ENCODE measurements at regions not wholly inside any gene's neighbourhood (a gene's known extent, or its start where the extent isn't known, plus 50 kb on each side); places are given as distances from the start of the nearest gene placed in this dataset.

DNA sequence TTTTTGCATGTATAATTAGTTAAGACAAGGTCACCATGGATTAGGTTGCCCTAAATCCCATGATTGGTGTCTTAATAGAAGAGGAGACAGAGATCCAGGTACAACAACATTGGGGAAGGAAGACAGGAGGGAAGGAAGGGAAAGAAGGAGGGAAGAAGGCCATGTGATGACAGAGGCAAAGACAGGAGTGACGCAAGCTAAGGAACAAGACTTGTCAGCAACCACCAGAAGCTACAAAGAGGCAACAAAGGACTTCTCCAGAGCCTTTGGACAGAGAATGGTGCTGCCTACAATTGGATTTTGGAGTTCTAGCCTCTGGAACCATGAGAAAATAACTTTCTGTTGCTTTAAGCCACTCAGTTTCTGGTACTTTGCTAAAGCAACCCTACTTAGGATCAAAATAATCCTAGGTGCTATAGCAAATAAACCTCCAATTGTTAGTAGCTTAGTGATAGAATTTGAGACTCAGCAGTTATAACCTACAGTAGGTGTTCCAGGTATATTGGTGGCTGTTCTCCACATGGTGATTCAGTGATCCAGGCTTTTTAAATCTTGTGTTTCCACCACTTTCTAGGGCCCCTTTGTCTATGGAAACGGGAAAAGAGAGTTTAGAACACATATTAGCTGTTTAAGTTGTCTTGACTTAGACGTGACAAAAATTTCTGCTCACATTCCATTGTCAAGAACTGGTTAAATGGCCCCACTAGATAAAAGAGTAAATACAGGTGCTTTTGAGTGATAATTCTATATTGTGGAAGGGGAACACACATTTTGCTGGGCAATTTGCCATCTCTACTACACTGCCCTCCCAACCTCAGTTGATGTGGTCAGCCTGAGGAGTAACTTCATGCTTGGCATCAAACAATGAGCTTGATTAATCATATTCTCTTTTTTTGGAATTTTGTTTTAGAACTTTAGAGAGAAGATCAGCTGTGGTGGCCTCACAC, 70.5 kb upstream of the SP4 start:
- DNase-seq: no peak

DNA sequence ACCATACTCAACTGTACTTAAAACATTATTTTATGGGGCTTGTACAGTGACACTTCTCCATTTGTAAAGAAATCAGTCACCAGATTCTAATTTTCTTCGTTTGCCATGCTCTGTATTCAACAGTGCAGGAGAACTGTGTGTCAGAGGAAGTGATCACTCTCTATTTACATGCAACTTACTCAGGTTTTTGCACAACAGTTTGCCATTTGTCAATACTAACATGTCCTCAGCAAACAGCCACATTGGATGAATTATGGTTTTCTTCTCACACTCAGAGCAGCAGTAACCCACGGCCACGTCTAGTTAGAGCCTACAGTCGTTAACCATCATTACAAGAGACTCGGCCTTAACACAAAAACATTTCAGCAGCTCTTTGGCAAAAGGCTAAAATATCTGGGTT, 69.2 kb upstream of the SP4 start:
- DNase-seq: no peak

DNA sequence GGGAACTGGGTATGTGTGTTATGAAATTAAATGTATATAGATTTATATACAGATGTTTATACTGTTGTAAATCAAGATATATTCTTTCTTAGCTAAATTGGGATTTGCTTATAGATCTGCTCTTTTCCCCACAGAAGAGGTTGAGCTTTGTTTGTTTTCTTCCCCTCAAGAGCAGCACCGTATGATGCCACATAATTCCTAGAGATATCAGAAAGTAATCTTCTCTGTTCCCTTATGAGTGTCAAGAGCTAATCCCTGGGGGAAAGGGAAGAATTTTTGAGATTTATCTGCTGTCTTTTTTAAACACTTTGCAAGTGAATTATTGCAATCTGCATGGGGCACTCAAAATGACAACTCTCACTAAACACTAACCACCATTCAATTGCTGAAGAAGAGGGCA, 68.7 kb upstream of the SP4 start:
- DNase-seq: no peak

DNA sequence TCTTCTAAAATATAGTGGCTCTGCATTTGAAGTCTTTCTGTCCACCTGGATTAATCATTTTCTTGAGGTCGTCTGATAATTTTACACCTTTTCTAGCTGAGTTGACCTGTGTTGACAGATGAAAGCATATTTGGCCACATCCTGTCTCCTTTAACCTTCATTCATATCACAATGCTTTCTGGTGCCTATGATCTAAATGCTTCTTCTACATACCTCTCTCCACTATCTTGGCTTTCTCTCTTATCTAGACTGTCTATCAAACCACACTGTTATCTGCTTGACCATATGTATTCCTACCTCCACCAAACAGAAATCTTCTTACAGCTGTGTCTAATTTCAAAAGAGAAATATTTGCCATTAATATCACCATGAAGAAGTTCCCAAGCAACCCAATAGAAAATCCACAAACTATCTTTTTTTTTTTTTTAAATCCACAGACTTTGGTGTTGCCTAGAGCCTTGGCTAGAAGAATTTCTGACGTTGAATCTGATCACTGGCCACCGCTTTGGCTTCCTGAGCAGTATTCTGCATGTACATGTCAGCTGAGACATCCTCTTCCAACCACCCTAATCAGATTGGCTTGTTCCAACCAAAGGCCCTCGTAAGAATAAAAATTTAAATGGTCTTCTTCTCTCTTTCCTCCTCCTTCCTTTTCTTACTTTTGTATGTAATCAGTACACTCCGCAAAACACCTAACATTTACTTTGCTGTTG, 66.3 kb upstream of the SP4 start:
- DNase-seq: no peak

- no peak for DNase-seq
Measured at GRCh38 chr7:21364801-21365271, 63.0 kb upstream of the SP4 start.

- no peak for DNase-seq
Measured at GRCh38 chr7:21365866-21366624, 61.8 kb upstream of the SP4 start.

DNA sequence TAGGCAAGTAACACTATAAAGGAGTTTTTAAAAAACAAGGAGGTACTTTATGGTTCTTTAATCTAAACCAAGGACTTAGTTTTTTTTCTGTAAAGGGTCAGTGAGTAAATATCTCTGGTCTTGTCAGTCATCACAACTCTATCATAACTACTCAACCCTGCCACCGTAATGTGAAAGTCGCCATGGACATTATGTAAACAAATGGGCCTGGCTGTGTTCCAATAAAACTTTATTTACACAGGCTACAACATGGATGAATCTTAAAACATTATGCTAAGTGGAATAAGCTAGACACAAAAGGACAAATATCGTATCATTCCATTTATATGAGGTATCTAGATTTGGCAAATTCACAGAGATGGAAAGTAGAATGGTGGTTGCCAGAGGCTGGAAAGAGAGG, 60.8 kb upstream of the SP4 start:
- DNase-seq: no peak

DNA sequence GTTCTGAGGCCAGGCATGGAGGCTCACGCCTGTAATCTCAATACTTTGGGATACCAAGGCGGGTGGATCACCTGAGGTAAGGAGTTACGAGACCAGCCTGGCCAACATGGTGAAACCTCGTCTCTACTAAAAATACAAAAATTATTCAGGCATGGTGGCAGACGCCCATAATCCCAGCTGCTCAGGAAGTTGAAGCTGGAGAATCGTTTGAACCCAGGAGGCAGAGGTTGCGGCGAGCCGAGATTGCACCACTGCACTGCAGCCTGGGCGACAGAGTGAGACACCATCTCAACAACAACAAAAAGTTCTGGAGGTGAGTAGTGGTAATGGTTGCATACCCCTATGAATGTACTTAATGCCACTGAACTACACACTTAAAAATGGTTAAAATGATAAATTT, 60.3 kb upstream of the SP4 start:
- no peak for DNase-seq

- DNase-seq: no peak
Measured at GRCh38 chr7:21368317-21368716, 59.6 kb upstream of the SP4 start.

GRCh38 chr7:21370283-21370982, 57.5 kb upstream of the SP4 start:
- no peak for DNase-seq

DNA sequence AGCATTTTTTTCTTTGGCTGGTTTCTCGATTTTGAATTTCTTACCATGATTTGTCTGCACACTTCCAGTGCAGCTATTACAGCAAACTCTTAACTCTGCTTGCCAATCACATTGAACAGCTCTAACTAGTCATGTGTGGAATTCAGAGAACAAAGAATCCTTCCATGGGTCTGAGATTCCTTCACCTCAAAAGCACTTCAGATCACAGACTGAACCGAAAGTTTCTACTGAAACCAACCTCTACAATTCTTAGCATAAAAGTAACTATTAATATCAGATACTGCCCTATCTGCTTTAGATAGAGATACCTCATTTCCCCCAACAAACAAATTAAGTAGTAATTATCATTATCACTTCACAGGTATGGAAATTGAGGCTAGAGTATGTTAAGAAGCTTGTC, 56.5 kb upstream of the SP4 start:
- DNase-seq: no peak

DNA sequence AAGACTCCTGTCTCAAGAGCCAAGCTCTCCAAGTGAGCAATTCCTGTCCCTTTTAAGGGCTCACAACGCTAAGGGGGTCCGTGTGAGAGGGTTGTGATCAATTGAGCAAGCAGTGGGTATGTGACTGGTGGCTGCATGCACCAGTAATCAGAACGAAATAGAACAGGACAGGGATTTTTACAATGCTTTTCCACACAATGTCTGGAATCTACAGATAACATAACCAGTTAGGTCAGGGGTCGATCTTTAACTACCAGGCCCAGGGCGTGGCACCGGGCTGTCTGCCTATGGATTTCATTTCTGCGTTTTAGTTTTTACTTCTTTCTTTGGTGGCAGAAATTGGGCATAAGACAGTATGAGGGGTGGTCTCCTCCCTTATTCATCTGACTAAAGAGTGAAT, 54.9 kb upstream of the SP4 start:
- DNase-seq: no peak

- DNase-seq: no peak
Measured at GRCh38 chr7:21374134-21374533, 53.7 kb upstream of the SP4 start.

DNA sequence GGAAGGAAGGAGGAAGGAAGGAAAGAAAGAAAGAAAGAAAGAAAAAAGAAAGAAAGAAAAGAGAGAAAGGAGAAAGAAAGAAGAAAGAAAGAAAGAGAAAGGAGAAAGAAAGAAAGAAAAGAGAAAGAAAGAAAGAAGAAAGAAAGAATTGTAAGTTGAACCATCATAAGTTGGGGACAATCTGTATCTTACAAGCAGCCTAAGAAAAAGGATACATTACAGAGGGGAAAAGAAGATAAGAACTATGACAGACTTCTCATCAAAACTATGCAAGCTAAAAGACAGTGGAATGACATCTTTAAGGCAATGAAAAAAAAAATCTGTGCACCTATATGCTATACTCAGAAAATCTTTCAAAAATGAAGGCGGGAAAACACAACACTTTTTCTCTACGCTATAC, 50.3 kb upstream of the SP4 start:
- no peak for DNase-seq
